ENCODE measurements at regions not wholly inside any gene's neighbourhood (a gene's known extent, or its start where the extent isn't known, plus 50 kb on each side); places are given as distances from the start of the nearest gene placed in this dataset.

DNA sequence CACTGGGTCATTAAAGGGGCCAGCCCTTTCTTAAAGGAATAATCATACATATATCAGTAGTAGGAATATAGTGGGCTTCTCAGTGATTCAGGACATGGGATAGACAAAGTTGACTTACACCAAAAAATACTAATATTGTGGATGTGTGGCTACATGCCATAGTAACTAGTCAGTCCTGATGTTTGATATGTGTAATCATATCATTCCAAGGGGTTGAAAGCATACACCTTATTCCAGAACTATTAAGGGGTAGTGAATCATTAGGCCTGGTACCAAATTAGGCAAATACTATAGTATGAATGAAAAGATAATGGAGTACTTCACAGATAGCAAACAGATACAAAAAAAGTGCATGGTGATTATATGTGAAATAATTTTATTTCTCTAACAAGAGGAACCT, 814.9 kb upstream of the NRXN1 start:
- H3K4me3 Mint-ChIP-seq: no peak overlapping the region
- H3K36me3 Mint-ChIP-seq (ENCODE audit: low read depth): no peaks in the 10 kb centered on the region
- Histone ChIP-seq H3K9ac (ENCODE audit: extremely low read depth, low read length, poor library complexity, severe bottlenecking) (no peak overlapping the region), H3K36me3 (ENCODE audit: control insufficient read depth, insufficient read depth, low read length) (no peaks in the 10 kb centered on the region), H3K9me3 (ENCODE audit: control insufficient read depth, low read length) (peaks cover 5% of the 10 kb centered on the region), H3K4me3 (ENCODE audit: low read length) (no peak overlapping the region), H3K27me3 (ENCODE audit: control insufficient read depth, insufficient read depth, low read length, poor library complexity, severe bottlenecking) (no peaks in the 10 kb centered on the region), H3K4me1 (ENCODE audit: control insufficient read depth, insufficient read depth, low read length) (no peaks in the 10 kb centered on the region), H3K27ac (ENCODE audit: low read depth, low read length) (no peak overlapping the region)
- TF ChIP-seq, protein P1, sequence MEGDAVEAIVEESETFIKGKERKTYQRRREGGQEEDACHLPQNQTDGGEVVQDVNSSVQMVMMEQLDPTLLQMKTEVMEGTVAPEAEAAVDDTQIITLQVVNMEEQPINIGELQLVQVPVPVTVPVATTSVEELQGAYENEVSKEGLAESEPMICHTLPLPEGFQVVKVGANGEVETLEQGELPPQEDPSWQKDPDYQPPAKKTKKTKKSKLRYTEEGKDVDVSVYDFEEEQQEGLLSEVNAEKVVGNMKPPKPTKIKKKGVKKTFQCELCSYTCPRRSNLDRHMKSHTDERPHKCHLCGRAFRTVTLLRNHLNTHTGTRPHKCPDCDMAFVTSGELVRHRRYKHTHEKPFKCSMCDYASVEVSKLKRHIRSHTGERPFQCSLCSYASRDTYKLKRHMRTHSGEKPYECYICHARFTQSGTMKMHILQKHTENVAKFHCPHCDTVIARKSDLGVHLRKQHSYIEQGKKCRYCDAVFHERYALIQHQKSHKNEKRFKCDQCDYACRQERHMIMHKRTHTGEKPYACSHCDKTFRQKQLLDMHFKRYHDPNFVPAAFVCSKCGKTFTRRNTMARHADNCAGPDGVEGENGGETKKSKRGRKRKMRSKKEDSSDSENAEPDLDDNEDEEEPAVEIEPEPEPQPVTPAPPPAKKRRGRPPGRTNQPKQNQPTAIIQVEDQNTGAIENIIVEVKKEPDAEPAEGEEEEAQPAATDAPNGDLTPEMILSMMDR (conservative IDR thresholded peaks at IDR 0.05): no peak
- H3K9me3 Mint-ChIP-seq: peaks cover 8% of the 10 kb centered on the region
- H3K27ac Mint-ChIP-seq: no peak overlapping the region
- H3K27me3 Mint-ChIP-seq (ENCODE audit: insufficient read depth): no peaks in the 10 kb centered on the region
- DNase-seq: no peak
- no peaks in the 10 kb centered on the region for H3K4me1 Mint-ChIP-seq

DNA sequence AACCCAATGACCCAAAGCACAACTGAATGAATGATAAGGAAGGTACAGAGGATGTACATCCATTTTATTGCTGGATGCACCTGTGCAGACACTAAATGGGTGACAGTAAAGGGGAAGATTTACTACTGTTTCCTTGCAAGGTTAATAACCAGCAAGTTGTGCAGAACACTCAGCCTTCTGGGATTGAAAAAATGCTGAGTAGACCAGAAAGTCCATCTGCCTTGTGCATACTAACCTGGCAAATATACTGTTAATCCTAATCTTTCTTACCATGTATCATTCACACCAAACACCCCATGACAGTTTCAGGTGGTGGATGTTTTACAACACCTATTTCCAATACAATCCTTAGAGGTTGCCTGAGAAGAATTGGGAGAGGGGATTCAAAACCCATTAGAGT, 814.1 kb upstream of the NRXN1 start:
- H3K27me3 ChIP-seq (ENCODE audit: control insufficient read depth, insufficient read depth, low read length, poor library complexity, severe bottlenecking): no peaks in the 10 kb centered on the region
- TF ChIP-seq, protein P1 (conservative IDR thresholded peaks at IDR 0.05): no peak
- no peaks in the 10 kb centered on the region for H3K4me1 ChIP-seq (ENCODE audit: control insufficient read depth, insufficient read depth, low read length)
- no peak overlapping the region for H3K4me3 ChIP-seq (ENCODE audit: low read length)
- H3K9me3 ChIP-seq (ENCODE audit: control insufficient read depth, low read length): peaks cover 5% of the 10 kb centered on the region
- peaks cover 5% of the 10 kb centered on the region for H3K9me3 Mint-ChIP-seq
- H3K4me1 Mint-ChIP-seq: no peaks in the 10 kb centered on the region
- no peak overlapping the region for H3K9ac ChIP-seq (ENCODE audit: extremely low read depth, low read length, poor library complexity, severe bottlenecking)
- H3K27ac ChIP-seq (ENCODE audit: low read depth, low read length): no peak overlapping the region
- H3K4me3 Mint-ChIP-seq: no peak overlapping the region
- H3K36me3 ChIP-seq (ENCODE audit: control insufficient read depth, insufficient read depth, low read length): no peaks in the 10 kb centered on the region
- H3K36me3 Mint-ChIP-seq (ENCODE audit: low read depth): no peaks in the 10 kb centered on the region
- H3K27ac Mint-ChIP-seq: no peak overlapping the region
- no peaks in the 10 kb centered on the region for H3K27me3 Mint-ChIP-seq (ENCODE audit: insufficient read depth)
- no peak for DNase-seq

DNA sequence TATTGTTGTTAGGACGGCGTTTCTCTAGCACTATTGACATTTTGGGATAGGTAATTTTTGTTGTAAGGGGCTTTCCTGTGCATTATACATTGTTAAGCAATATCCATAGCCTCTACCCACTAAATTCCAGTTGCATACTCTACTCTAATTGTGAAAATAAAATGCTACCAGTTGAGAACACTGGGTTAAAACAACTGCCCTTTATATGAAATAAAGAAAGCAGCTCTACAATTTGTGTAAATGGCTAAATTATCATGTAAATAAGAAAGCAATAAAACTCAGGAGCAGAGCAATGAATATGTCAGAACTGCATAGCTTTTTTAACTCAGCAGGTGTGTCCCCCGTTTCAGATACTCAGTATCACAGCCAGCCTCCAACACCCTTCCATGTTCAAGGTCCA, 812.7 kb upstream of the NRXN1 start:
- H3K9me3 Mint-ChIP-seq: peaks cover 5% of the 10 kb centered on the region
- 83 to 95% methylated on average over 1 to 3 of the region's 3 CpGs for WGBS, 2 experiments (ENCODE audit: insufficient coverage in 1 of 2, insufficient read length in 1 of 2)
- TF ChIP-seq, protein P1 (conservative IDR thresholded peaks at IDR 0.05): no peak
- H3K4me1 Mint-ChIP-seq: no peaks in the 10 kb centered on the region
- H3K27ac ChIP-seq (ENCODE audit: low read depth, low read length): no peak overlapping the region
- H3K36me3 ChIP-seq (ENCODE audit: control insufficient read depth, insufficient read depth, low read length): no peaks in the 10 kb centered on the region
- no peaks in the 10 kb centered on the region for H3K36me3 Mint-ChIP-seq (ENCODE audit: low read depth)
- H3K27ac Mint-ChIP-seq: no peak overlapping the region
- H3K4me3 Mint-ChIP-seq: no peak overlapping the region
- no peak overlapping the region for H3K9ac ChIP-seq (ENCODE audit: extremely low read depth, low read length, poor library complexity, severe bottlenecking)
- H3K27me3 Mint-ChIP-seq (ENCODE audit: insufficient read depth): no peaks in the 10 kb centered on the region
- H3K9me3 ChIP-seq (ENCODE audit: control insufficient read depth, low read length): peaks cover 5% of the 10 kb centered on the region
- no peaks in the 10 kb centered on the region for H3K27me3 ChIP-seq (ENCODE audit: control insufficient read depth, insufficient read depth, low read length, poor library complexity, severe bottlenecking)
- DNase-seq: no peak
- no peak overlapping the region for H3K4me3 ChIP-seq (ENCODE audit: low read length)
- no peaks in the 10 kb centered on the region for H3K4me1 ChIP-seq (ENCODE audit: control insufficient read depth, insufficient read depth, low read length)
